Neural progenitor cell (in vitro differentiated cells): ENCODE measurements at regions not wholly inside any gene's neighbourhood (a gene's known extent, or its start where the extent isn't known, plus 50 kb on each side); places are given as distances from the start of the nearest gene placed in this dataset.

Source experiments
- CTCF ChIP-seq: fragments of 200-600 bp; sonication (generic); IDR thresholded peaks from 2 replicates; pipeline ENCODE4 v1.5.1; 2017; ENCODE audit warnings: antibody characterized with exemption, mild to moderate bottlenecking
- EZH2phosphoT487 ChIP-seq: fragments of 200-600 bp; sonication (generic); IDR thresholded peaks from 2 replicates; pipeline ENCODE4 v1.6.1; 2017; ENCODE audit warnings: antibody characterized with exemption

GRCh38 chr17:34475296-34475695 is 104.1 kb upstream of the TMEM132E start:
- no peak for TF ChIP-seq CTCF
- no peak for TF ChIP-seq EZH2phosphoT487
